Activated CD8-positive, alpha-beta T cell treated with anti-CD3 and anti-CD28 coated beads for 36 hours (primary cell): ENCODE measurements at regions not wholly inside any gene's neighbourhood (a gene's known extent, or its start where the extent isn't known, plus 50 kb on each side); places are given as distances from the start of the nearest gene placed in this dataset.
"Not testable (repeated sequence)": the region's sequence is repeated elsewhere in the genome, so short reads cannot be mapped to it uniquely, and the experiment has no call there.

ENCODE experiments used
- ATAC-seq: fragments of 200-7000 bp; cut with Tn5 transposase; one replicate; pipeline ENCODE4 v1.10.0; 2021; ENCODE audit warnings: mild to moderate bottlenecking, moderate library complexity
- CTCF ChIA-PET: fragments of 350-600 bp; sonication (Branson Sonifier 250); formaldehyde crosslinking; loops from one replicate; lab custom pipeline; 2021; ENCODE audit warnings: antibody characterized with exemption; lab: Charles Lee
- POLR2A ChIA-PET: fragments of 350-600 bp; sonication (Branson Sonifier 250); formaldehyde crosslinking; loops from one replicate; lab custom pipeline; 2021; ENCODE audit warnings: antibody characterized with exemption; lab: Charles Lee
- DNase-seq: peaks from one replicate; pipeline ENCODE4 v3.0.0-alpha.2; 2020
- H3K27ac Mint-ChIP-seq: one replicate; pipeline ENCODE4 v1.8.0; 2021; ENCODE audit warnings: mild to moderate bottlenecking, mixed read lengths
- H3K27me3 Mint-ChIP-seq: one replicate; pipeline ENCODE4 v1.8.0; 2021; ENCODE audit warnings: mixed read lengths
- H3K36me3 Mint-ChIP-seq: one replicate; pipeline ENCODE4 v1.8.0; 2021; ENCODE audit warnings: low read depth, mixed read lengths
- H3K4me1 Mint-ChIP-seq: one replicate; pipeline ENCODE4 v1.8.0; 2021; ENCODE audit warnings: low read depth, mixed read lengths
- H3K4me3 Mint-ChIP-seq: one replicate; pipeline ENCODE4 v1.8.0; 2021; ENCODE audit warnings: mild to moderate bottlenecking, moderate library complexity, mixed read lengths
- H3K9me3 Mint-ChIP-seq: one replicate; pipeline ENCODE4 v1.8.0; 2021; ENCODE audit warnings: mixed read lengths
- CTCF ChIP-seq: fragments of 200-600 bp; IDR thresholded peaks from one replicate; pipeline ENCODE4 v1.8.0; 2022; ENCODE audit warnings: antibody characterized with exemption, mild to moderate bottlenecking
- intact Hi-C: fragments of 100-400 bp; cut with micrococcal nuclease; formaldehyde crosslinking; loops from one replicate; pipeline ENCODE4 v1.10.0; 2022

GRCh38 chr13:107600971-107601370, 614.4 kb downstream of the LIG4 start:
- no peaks in the 10 kb centered on the region for H3K36me3 Mint-ChIP-seq
- ATAC-seq: no peak
- no peak for TF ChIP-seq CTCF
- intact Hi-C loops: no loop called here
- ChIA-PET POLR2A (no interaction called here), CTCF (no interaction called here)
- no peak for DNase-seq
- peaks cover 2% of the 10 kb centered on the region for H3K9me3 Mint-ChIP-seq
- H3K4me1 Mint-ChIP-seq: no peaks in the 10 kb centered on the region
- no peaks in the 10 kb centered on the region for H3K27me3 Mint-ChIP-seq
- H3K27ac Mint-ChIP-seq: no peak overlapping the region
- no peak overlapping the region for H3K4me3 Mint-ChIP-seq

GRCh38 chr13:107596306-107596705, 619.0 kb downstream of the LIG4 start:
- H3K27me3 Mint-ChIP-seq, POLR2A ChIA-PET, DNase-seq, ATAC-seq, H3K4me3 Mint-ChIP-seq, H3K4me1 Mint-ChIP-seq, CTCF ChIA-PET, intact Hi-C loops, H3K9me3 Mint-ChIP-seq, H3K27ac Mint-ChIP-seq, H3K36me3 Mint-ChIP-seq: not testable (repeated sequence)

GRCh38 chr13:107590556-107590955, 624.8 kb downstream of the LIG4 start:
- ATAC-seq (no peak), DNase-seq (no peak)
- no peaks in the 10 kb centered on the region for H3K27me3 Mint-ChIP-seq
- intact Hi-C loops: no loop called here
- TF ChIP-seq CTCF: no peak
- no peaks in the 10 kb centered on the region for H3K36me3 Mint-ChIP-seq
- H3K27ac Mint-ChIP-seq: no peak overlapping the region
- H3K9me3 Mint-ChIP-seq: no peaks in the 10 kb centered on the region
- no peak overlapping the region for H3K4me3 Mint-ChIP-seq
- H3K4me1 Mint-ChIP-seq: no peaks in the 10 kb centered on the region
- CTCF ChIA-PET: no interaction called here
- POLR2A ChIA-PET: no interaction called here

GRCh38 chr13:107587681-107588080, 627.7 kb downstream of the LIG4 start:
- TF ChIP-seq CTCF: no peak
- no peak for ATAC-seq
- Mint-ChIP-seq H3K4me3 (no peak overlapping the region), H3K9me3 (no peaks in the 10 kb centered on the region), H3K27ac (no peak overlapping the region), H3K4me1 (no peaks in the 10 kb centered on the region), H3K36me3 (no peaks in the 10 kb centered on the region), H3K27me3 (no peaks in the 10 kb centered on the region)
- no peak for DNase-seq
- ChIA-PET POLR2A (no interaction called here), CTCF (no interaction called here)
- intact Hi-C loops: no loop called here

- no peak for ATAC-seq
- Mint-ChIP-seq H3K27me3 (no peaks in the 10 kb centered on the region), H3K27ac (no peak overlapping the region), H3K4me3 (no peak overlapping the region), H3K4me1 (no peaks in the 10 kb centered on the region), H3K36me3 (no peaks in the 10 kb centered on the region), H3K9me3 (no peaks in the 10 kb centered on the region)
- intact Hi-C loops: no loop called here
- no peak for TF ChIP-seq CTCF
- no peak for DNase-seq
- ChIA-PET CTCF (no interaction called here), POLR2A (no interaction called here)
Measured at GRCh38 chr13:107586216-107586615, 629.1 kb downstream of the LIG4 start.
